HG03159 (cell line): ENCODE measurements at regions not wholly inside any gene's neighbourhood (a gene's known extent, or its start where the extent isn't known, plus 50 kb on each side); places are given as distances from the start of the nearest gene placed in this dataset.
"Not testable (repeated sequence)": the region's sequence is repeated elsewhere in the genome, so short reads cannot be mapped to it uniquely, and the experiment has no call there.

Experiments
- ATAC-seq: cut with Tn5 transposase; IDR thresholded peaks from one replicate; pipeline ENCODE4 v1.9.1; 2021; ENCODE audit warnings: mild to moderate bottlenecking, moderate library complexity; ENCODE audit not compliant: unreplicated experiment

DNA sequence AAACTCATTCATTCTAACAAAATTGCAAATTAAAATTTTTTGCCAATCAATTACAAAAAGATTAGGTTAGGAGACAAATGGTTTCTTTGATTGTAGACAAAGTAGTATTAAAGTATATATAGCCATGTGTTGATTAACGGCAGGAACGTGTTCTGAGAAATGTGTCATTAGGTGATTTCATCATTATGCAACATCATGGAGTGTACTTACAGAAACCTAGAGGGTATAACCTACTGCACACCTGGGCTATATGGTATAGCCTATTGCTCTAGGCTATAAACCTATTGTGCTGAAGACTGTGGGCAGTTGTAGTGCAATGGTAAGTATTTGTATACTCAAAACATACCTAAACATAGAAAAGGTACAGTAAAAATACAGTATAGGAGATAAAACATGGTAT is 906.8 kb upstream of the SPRY2 start:
- no peak for ATAC-seq

DNA sequence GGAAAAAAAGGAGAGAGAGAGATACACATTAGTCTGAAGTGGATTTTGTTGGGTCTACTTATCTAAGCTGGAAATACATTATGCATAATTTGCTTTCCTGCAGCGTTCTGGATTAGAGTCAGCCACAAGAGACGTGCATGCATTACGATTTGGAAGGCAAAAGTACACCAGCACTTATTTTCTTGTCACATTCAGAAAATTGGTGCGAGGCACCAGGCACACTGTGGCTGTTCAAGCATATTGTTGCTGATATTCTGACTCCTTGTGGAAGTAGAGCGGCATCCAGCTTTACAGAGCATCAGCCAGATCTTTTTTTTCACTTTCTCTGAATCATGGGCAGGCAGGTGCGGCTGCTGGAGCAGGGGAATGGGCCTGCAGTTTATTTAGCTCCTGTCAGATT is 905.6 kb upstream of the SPRY2 start:
- no peak for ATAC-seq

DNA sequence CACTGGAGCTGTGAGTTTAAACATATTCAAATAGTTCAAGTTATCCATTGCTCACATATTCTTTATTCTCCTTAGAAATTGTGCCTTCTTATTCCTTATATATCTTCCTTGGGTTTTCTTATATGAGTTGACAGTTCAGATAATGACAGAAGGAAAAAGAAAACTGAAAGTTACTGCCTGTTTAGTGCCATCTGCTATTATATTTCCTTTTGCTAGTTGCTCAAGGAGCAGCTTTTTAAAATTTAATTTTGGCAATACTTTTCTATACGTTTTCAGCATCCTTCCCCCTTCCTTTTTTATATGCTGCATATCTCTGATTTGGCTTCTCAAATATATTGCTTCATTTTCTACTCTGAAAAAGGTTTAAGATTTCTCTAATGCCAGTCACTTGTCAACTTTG is 903.1 kb upstream of the SPRY2 start:
- ATAC-seq: no peak

DNA sequence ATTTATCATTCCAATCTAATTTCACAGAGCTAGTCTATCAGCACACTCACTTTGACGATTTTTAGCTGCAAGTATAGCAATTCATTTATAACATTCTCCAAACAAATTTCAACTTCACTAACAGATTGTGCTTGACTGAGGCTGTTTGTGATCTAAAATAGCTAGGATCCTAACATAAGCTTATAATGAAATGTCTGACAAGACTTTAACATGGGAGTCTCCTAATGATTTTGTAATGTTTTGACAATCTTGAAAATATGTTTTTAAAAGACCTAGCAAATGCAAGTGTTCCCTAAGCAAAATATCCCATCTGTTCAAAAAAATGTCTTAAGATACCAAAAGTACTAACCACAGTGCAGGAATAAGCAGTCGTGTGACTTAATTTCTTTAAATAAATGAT is 889.5 kb upstream of the SPRY2 start:
- no peak for ATAC-seq

DNA sequence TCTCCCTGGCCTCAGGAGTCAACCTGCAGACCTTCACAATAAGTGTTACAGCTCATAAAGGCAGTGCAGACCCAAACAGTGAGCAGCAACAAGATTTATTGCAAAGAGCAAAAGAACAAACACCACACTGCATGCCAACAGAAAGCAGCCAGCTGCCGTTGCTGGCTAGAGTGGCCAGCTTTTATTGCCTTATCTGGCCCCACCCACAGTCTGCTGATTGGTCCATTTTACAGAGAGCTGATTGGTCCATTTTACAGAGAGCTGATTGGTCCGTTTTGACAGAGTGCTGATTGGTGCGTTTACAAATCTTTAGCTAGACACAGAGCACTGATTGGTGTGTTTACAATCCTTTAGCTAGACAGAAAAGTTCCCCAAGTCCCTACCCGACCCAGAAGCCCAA is 885.9 kb upstream of the SPRY2 start:
- not testable (repeated sequence) for ATAC-seq

DNA sequence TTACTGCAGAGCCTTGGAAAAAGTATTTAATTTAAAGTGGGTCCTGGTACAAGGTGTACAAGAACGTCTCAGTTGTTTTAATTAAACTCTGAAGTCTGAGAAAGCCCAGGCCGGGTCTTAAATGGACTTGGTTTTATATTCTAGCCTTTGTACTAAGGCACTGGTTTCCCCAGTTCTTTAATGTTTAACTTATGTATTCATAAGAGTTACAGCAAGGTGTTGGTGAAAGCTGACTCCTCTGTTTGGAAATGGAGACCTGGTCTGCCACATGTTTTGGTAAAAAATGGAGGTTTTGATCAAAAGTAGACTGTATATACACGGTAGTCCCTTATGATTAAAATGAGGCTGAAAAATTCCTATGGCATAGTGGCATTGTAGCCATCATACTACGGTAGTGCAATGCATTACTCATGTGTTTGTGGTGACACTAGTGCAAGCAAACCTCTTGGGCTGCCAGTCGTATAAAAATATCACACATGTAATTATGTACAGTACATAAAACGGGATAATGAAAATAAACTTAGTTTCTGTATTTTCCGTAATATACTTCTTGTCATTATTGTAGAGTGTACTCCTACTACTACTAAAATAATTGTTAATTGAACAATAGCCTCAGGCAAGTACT is 883.4 kb upstream of the SPRY2 start:
- no peak for ATAC-seq

DNA sequence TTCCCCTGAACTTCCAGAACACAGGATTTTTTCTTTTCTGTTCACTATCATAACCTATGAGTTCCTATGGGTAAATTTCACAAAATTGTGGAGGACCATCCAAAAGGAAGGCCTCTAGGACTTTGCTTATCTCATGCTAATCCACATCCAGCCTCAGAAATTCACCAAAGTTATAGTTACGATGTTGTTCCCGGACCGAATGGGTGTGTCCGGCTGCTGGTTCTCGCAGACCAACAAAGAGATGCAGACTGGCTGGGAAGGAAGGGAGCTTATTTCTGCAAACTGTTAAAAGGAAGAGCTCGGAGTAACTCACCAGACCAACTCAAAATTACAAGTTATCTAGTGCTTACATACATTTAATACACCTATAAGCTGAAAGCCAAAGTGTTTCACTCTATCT is 882.9 kb upstream of the SPRY2 start:
- no peak for ATAC-seq

DNA sequence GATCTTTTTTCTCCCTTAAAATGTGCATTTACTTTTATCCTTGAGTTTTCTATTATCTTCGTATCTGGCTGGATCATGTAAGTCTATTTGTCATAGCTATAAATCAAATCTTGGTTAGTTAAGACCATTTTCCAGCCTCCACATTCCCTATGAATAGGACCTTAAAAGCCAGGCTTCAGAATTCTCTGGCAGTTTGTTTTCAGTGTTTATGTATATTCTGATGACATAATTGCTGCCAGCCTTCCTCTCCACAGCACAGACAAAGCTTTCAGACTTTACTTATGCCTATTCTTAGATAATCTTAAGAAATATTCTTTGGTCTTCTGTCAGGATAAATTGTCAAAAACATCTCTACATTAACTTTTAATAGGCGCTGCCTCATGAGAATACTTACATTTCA is 870.8 kb upstream of the SPRY2 start:
- no peak for ATAC-seq

DNA sequence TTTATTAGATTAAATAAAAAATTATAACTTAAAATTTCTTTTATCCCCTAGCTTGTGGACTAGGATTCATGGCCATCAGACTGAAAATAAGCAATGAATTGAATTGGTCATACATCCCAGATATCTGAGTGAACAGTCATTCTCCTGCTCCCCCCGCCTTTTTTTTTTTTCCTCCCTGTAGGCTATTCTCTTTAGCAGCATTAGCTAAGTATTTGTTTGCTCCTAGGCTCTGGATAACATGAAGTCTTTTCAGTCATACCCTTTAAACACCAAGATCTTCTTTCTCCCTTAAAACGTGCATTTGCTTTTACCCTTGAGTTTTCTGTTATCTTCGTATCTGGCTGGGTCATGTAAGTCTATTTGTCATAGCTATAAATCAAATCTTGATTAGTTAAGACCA is 866.7 kb upstream of the SPRY2 start:
- ATAC-seq: no peak

DNA sequence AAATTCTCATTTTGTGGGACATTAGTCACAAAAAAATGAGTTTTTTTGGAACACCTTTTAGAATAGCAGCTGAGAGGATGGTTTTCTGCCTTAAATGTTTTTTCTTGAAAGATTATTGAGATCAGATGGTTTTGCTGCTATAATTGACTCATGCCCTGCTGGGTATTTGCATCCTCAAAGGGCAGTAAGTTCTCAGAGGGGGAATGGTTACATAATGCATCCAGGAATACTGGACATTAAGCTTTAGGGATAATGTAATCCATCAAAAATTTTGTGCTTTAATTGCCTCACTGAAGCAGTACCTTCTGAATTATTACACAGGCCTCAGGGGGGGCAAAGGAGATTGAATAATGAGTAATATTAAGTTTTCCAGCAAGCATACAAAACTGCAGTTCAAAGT is 866.3 kb upstream of the SPRY2 start:
- ATAC-seq: no peak

DNA sequence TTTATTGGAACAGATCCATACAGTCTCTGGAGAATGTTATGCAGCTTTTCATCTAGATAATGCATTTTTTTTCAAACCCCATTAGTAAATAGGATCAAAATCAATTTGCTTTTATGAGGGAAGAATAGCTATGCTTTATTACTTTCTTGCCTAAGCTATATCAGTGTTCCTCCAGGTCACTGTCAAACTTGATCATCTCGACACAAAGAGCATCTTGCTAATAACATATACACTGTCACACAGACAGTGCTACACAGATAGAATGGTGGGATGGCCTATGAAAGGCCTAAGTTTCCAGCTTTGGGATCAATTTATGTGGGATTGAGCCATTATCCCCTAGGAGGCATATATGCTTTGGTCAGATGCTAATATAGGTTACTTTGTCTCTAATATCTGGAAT is 862.9 kb upstream of the SPRY2 start:
- ATAC-seq: no peak

DNA sequence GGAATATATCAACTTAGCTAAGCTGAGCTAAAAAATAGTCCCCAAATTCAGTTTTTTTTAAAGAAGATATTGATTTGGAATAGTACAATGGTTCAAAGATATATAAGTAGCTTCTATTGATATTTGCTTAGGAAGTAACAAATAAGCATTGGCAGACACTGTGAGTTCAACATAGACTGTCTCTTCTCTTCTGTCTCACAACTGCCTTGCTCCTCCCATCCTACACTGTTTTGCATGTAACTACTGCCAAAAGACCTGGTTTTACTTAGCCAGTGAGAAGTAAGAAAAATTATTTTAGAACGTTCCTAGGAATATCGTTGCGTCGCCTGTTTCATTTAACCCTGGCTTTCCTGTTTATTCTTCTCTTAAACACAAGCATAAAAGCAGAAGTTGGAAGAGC is 859.0 kb upstream of the SPRY2 start:
- ATAC-seq: no peak

DNA sequence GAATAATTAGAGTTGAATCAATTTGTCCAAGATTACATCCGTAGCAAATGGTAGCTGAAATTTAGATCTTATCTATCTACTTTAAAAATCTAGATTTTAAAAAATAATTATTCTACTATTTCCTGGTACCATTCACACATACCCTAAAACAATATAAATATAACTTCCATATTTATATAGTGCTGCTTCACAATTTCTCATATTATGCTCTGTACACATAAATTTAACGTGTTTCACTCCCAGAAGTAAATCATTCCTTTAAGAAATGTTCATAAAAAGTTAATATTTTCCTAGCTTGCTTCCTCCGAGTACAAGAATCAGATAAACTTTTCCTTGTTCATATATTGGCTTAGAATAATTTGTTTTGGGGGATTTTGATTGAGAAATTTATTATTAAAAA is 857.0 kb upstream of the SPRY2 start:
- ATAC-seq: no peak

DNA sequence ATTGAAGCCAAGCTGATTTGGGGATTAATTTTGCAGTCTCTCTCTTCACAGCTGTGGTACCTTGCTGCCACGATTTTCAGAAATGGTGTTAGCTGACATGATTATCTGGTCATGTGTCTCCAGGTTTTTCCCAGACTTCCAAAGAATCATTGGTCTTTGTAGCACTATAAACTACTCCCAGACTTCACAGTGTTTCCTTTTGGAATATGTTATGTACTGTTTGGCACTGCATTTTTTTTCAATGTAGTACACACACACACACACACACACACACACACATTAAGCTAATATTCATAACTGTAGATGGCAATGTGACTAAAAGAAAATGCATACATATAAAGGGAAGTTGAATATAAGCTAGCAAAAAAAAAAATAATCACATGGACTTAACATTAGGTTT is 856.6 kb upstream of the SPRY2 start:
- no peak for ATAC-seq

DNA sequence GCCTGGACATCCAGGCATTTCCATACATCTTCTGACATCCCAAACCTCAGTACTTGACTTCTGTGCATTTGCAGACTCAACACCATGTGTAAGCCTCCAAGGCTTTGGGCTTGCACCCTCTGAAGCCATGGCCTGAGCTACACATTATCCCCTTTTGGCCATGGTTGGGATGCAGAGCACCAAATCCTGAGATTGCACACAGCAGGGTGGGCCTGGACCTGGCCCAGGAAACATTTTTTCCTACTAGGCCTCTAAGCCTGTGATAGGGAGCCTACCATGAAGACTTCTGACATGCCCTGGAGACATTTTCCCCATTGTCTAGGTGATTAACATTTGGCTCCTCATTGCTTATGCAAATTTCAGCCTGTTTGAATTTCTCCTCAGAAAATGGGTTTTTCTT is 853.4 kb upstream of the SPRY2 start:
- ATAC-seq: no peak

DNA sequence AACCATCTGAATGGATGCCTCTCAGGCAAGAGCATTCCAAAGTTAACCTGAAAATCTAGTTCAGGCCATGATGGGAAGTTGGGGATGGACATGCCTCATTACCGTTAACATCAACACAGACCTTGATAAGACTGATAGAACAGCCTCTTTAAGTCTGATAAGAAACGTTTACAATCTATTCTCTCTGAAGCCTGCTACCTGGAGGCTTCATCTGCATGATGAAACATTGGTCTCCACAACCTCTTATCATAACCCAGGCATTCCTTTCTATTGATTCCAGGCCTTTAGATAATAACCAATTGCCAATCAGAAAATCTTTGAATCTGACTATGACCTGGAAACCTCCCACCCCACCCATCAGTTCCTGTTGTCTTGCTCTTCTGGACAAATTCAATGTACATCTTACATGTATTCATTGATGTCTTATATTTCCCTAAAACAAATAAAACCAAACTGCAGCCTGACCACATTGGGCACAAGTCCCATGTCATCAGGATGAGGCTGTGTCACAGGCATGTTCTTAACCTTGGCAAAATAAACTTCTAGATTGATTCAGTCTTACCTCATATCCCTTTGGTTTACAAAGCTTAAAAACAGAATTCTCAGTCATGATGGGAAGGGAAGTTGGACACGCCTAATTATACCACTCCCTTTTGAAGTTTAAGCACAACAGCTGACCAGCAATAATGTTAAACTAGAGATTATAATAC is 843.8 kb upstream of the SPRY2 start:
- ATAC-seq: no peak

DNA sequence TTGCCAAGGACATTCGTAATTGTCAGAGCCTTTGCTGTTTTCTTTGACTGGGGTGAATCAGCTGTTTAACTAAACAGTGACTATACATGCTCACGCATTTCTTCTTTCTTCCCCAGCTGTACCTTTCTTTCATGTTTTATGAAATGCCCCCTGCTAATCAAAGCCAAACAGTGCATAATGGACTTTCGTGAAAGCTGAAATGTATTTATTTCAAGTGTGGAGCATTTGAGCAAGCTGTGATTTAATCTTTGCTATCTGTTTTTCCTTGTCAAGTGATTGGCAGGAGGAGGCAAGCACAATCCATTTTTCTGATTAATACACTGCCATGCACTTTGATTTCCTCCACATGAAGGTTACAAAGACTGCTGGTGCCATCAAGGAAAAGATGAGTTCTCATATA is 831.7 kb upstream of the SPRY2 start:
- no peak for ATAC-seq

DNA sequence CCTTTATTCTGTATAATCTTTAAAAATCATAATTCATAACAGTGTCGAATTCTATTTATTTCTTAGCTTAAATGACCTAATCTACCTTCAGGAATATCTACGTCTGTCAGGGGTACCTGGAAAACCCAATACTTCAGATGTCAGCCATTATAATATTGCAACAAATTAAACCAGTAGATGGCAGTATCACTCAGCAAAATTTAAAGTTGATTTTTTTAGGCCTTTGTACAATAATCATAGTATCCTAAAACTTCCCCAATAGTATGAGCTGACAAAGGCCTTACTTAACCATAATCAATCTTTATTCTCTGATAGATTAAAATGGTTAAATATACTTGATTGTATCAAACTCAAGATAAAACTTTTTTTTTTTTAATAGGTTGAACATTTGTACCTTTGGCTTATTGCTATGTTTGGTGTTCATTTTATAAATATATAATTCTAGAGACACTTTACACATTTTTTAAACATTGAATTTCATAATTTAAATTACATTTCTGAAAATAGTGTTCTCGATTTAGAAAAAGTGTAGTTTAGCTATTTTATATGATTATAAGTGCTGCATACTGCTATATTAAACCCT is 830.2 kb upstream of the SPRY2 start:
- ATAC-seq: no peak

DNA sequence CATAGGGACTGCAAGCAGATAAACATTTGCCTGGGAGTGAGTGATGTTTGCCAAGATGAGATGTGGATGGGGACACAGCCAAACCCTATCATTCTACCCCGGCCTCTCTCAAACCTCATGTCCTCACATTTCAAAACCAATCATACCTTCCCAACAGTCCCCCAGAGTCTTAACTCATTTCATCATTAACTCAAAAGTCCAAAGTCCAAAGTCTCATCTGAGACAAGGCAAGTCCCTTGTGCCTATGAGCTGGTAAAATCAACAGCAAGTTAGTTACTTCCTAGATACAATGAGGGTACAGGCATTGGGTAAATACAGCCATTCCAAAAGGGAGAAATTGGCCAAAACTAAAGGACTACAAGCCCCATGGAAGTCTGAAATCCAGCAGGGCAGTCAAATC is 822.9 kb upstream of the SPRY2 start:
- ATAC-seq: not testable (repeated sequence)

DNA sequence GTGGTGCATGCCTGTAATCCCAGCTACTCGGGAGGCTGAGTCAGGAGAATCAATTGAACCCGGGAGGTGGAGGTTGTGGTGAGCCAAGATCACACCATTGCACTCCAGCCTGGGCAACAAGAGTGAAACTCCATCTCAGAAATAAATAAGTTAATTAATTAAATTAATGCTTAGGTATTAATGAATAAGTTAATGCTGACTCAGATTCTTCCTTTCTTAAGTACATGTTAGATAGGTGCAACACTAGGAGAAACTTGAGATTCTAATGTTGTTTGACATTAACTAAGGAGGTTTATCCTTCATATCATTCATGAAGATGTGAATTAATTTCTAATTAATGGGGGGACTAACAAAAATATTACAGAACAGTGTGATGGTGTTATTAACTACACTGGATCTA is 812.6 kb upstream of the SPRY2 start:
- no peak for ATAC-seq

DNA sequence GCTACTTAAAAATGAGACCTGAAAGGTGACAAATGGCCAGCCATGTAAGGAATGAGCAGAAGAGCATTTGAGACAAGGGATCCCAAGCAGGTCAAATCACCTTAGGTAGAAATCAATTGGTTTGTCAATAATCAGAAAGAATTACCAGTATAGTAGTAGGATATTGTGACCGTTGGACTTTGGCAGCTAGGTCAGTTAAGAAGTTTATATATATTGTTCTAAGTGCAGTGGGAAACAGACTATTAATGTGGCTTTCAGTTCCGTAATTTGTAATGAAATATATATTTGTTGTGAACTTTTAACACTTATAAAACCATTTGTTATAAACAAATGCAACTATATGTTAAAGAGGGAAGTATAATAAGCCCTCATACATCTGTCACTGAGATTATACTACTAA is 807.9 kb upstream of the SPRY2 start:
- no peak for ATAC-seq

DNA sequence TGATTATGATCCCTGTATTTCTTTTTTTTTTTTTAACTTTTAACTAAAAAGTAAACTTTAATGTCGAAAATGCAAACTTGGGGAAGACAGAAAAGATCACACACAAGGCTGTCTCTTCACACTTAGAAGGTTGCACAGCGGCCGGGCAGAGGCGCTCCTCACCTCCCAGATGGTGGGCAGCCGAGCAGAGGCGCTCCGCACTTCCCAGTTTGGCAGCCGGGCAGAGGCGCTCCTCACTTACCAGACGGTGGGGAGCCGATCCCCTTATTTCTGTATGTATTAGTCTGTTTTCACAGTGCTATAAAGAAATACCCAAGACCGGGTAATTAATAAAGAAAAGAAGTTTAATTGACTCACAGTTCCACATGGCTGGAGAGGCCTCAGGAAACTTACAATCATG is 805.6 kb upstream of the SPRY2 start:
- not testable (repeated sequence) for ATAC-seq
